B cell (primary cell): ENCODE measurements at regions not wholly inside any gene's neighbourhood (a gene's known extent, or its start where the extent isn't known, plus 50 kb on each side); places are given as distances from the start of the nearest gene placed in this dataset.

Experiments used
- CTCF ChIP-seq: fragments of 200-600 bp; IDR thresholded peaks from one replicate; pipeline ENCODE4 v1.8.0; 2022; ENCODE audit warnings: antibody characterized with exemption, mild to moderate bottlenecking
- EZH2 ChIP-seq: IDR thresholded peaks from 2 replicates; pipeline ENCODE4 v1.6.1; 2012; ENCODE audit warnings: borderline replicate concordance, low read depth, mild to moderate bottlenecking, moderate library complexity, low read length; ENCODE audit not compliant: insufficient read depth, poor library complexity, severe bottlenecking

- no peak for TF ChIP-seq CTCF
- TF ChIP-seq EZH2: no peak
Observed at GRCh38 chr12:75933101-75933500, 98.5 kb downstream of the PHLDA1 start.
